ENCODE measurements at regions not wholly inside any gene's neighbourhood (a gene's known extent, or its start where the extent isn't known, plus 50 kb on each side); places are given as distances from the start of the nearest gene placed in this dataset.

- no peak for DNase-seq
These were observed 211.7 kb downstream of the FAM76B start for GRCh38 chr11:95577716-95578460.

GRCh38 chr11:95576146-95576845, 213.3 kb downstream of the FAM76B start:
- no peak for DNase-seq

- no peak for DNase-seq
These were observed 214.1 kb downstream of the FAM76B start for GRCh38 chr11:95575517-95575916.

GRCh38 chr11:95571718-95572260, 217.8 kb downstream of the FAM76B start:
- no peak for DNase-seq

GRCh38 chr11:95570845-95571244, 218.7 kb downstream of the FAM76B start:
- no peak for DNase-seq

- no peak for DNase-seq
These were observed 220.4 kb downstream of the FAM76B start for GRCh38 chr11:95569207-95569606.

- DNase-seq = no peak
These were observed 221.3 kb downstream of the FAM76B start for GRCh38 chr11:95568281-95568680.

- DNase-seq = no peak
These were observed 221.9 kb downstream of the FAM76B start for GRCh38 chr11:95567685-95568084.

GRCh38 chr11:95566211-95566610, 223.4 kb downstream of the FAM76B start:
- DNase-seq = no peak

GRCh38 chr11:95565724-95566141, 223.8 kb downstream of the FAM76B start:
- DNase-seq = no peak

GRCh38 chr11:95563859-95564258, 225.7 kb downstream of the FAM76B start:
- no peak for DNase-seq

GRCh38 chr11:95563173-95563572, 226.4 kb downstream of the FAM76B start:
- DNase-seq = no peak

GRCh38 chr11:95562196-95562921, 227.2 kb downstream of the FAM76B start:
- DNase-seq = no peak

- DNase-seq = no peak
These were observed 229.7 kb downstream of the FAM76B start for GRCh38 chr11:95559899-95560298.

- no peak for DNase-seq
These were observed 232.2 kb downstream of the FAM76B start for GRCh38 chr11:95557376-95557775.

GRCh38 chr11:95556342-95557163, 233.0 kb downstream of the FAM76B start:
- DNase-seq = no peak

GRCh38 chr11:95556011-95556341, 233.6 kb downstream of the FAM76B start:
- DNase-seq = no peak

- no peak for DNase-seq
These were observed 234.7 kb downstream of the FAM76B start for GRCh38 chr11:95554911-95555310.

- no peak for DNase-seq
These were observed 240.3 kb downstream of the FAM76B start for GRCh38 chr11:95549301-95549700.

- no peak for DNase-seq
These were observed 241.2 kb downstream of the FAM76B start for GRCh38 chr11:95548416-95548815.

GRCh38 chr11:95547976-95548375, 241.6 kb downstream of the FAM76B start:
- no peak for DNase-seq

- DNase-seq = no peak
These were observed 242.4 kb downstream of the FAM76B start for GRCh38 chr11:95547186-95547585.

All from activated CD4-positive, CD25-positive, alpha-beta regulatory T cell (primary cell).